ENCODE measurements at regions not wholly inside any gene's neighbourhood (a gene's known extent, or its start where the extent isn't known, plus 50 kb on each side); places are given as distances from the start of the nearest gene placed in this dataset.

GRCh38 chr5:93830893-93831292 lies 89.5 kb upstream of the POU5F2 start:
- POLR2A ChIA-PET = no interaction called here
- no peaks in the 10 kb centered on the region for H3K9me1 ChIP-seq (replicated peaks; ENCODE audit: control insufficient read depth, extremely low read depth, insufficient read depth, low read length)
- no peak for FAIRE-seq
- dilution Hi-C loops (cut with MboI; ENCODE audit: extremely low pct_ligation_motif_present, low sequenced_read_pairs) (no loop called here), intact Hi-C loops (cut with micrococcal nuclease) (no loop called here)
- no peak overlapping the region for H2AFZ ChIP-seq (ENCODE audit: low read depth, low read length)
- no peaks in the 10 kb centered on the region for H3K36me3 ChIP-seq (ENCODE audit: control insufficient read depth in 2 of 2, extremely low read depth in 1 of 2, insufficient read depth in 2 of 2, low read length in 2 of 2)
- DNase-seq (ENCODE audit: low read depth, low spot score) = no peak
- H3K27ac ChIP-seq (ENCODE audit: insufficient read depth, low read depth, low read length) = no peak overlapping the region
- CTCF ChIA-PET = interaction anchor here (0.6 to 1.4 kb wide), 5 partner anchors 8 to 80 kb away, joined by 3 to 4 read pairs (median 3); no protein-coding TSS in a partner anchor
- H3K27me3 ChIP-seq (ENCODE audit: control insufficient read depth in 2 of 2, insufficient read depth in 2 of 2, low read length in 2 of 2) = no peaks in the 10 kb centered on the region
- no peaks in the 10 kb centered on the region for H3K9me3 ChIP-seq (replicated peaks; ENCODE audit: control insufficient read depth, insufficient read depth, low read length)
- no TSS peak for BruUV-seq (replicated peaks)
- no peak overlapping the region for H3K9ac ChIP-seq (replicated peaks; ENCODE audit: extremely low read depth, insufficient read depth, low read length)
- H3K4me1 ChIP-seq (ENCODE audit: control insufficient read depth, extremely low read depth, insufficient read depth, low read length) = no peaks in the 10 kb centered on the region
- TF ChIP-seq POLR2A (IDR thresholded peaks at IDR 0.05; ENCODE audit: low read depth, low read length) = no peak
- TF ChIP-seq POLR2AphosphoS5 (IDR thresholded peaks at IDR 0.05; ENCODE audit: insufficient read depth, low read depth, low read length) = no peak
- no peak for TF ChIP-seq GATA2 (IDR thresholded peaks at IDR 0.05; ENCODE audit: insufficient read depth, insufficient read length, low read depth, low read length)
- TF ChIP-seq MYC (IDR thresholded peaks at IDR 0.05; ENCODE audit: low read depth, low read length) = no peak
- no peak for TF ChIP-seq JUN (IDR thresholded peaks at IDR 0.05; ENCODE audit: borderline replicate concordance, insufficient read depth, insufficient read length, low read depth)
- no peak for TF ChIP-seq FOS (IDR thresholded peaks at IDR 0.05; ENCODE audit: borderline replicate concordance, insufficient read depth, low read length)
- TF ChIP-seq MAX (IDR thresholded peaks at IDR 0.05; ENCODE audit: insufficient read depth, insufficient read length) = no peak
- TF ChIP-seq EZH2 (IDR thresholded peaks at IDR 0.05; ENCODE audit: borderline replicate concordance, low read depth, low read length, severe bottlenecking) = no peak
- TF ChIP-seq, protein P1, sequence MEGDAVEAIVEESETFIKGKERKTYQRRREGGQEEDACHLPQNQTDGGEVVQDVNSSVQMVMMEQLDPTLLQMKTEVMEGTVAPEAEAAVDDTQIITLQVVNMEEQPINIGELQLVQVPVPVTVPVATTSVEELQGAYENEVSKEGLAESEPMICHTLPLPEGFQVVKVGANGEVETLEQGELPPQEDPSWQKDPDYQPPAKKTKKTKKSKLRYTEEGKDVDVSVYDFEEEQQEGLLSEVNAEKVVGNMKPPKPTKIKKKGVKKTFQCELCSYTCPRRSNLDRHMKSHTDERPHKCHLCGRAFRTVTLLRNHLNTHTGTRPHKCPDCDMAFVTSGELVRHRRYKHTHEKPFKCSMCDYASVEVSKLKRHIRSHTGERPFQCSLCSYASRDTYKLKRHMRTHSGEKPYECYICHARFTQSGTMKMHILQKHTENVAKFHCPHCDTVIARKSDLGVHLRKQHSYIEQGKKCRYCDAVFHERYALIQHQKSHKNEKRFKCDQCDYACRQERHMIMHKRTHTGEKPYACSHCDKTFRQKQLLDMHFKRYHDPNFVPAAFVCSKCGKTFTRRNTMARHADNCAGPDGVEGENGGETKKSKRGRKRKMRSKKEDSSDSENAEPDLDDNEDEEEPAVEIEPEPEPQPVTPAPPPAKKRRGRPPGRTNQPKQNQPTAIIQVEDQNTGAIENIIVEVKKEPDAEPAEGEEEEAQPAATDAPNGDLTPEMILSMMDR (IDR thresholded peaks at IDR 0.05; ENCODE audit: extremely low read depth in 1 of 2, insufficient read depth in 1 of 2, low read depth in 1 of 2, low read length in 2 of 2) = no peak
- H4K20me1 ChIP-seq (replicated peaks; ENCODE audit: control insufficient read depth, extremely low read depth, insufficient read depth, low read length) = no peaks in the 10 kb centered on the region
- H3K4me3 ChIP-seq (replicated peaks in 1 of 3; ENCODE audit: insufficient read depth in 1 of 3, low read depth in 1 of 3, low read length in 3 of 3) = no peak overlapping the region
- no peak overlapping the region for H3K4me2 ChIP-seq (ENCODE audit: insufficient read depth, low read length)
- no peaks in the 10 kb centered on the region for H3K79me2 ChIP-seq (ENCODE audit: control insufficient read depth, insufficient read depth, low read length)

Measured in endothelial cell of umbilical vein (primary cell).